Upper lobe of left lung (tissue), 4 donors: ENCODE measurements at regions not wholly inside any gene's neighbourhood (a gene's known extent, or its start where the extent isn't known, plus 50 kb on each side); places are given as distances from the start of the nearest gene placed in this dataset.

Source experiments
- EP300 ChIP-seq, 4 donors: sonication (generic); formaldehyde crosslinking; IDR thresholded peaks; one replicate each; pipeline ENCODE4 v1.5.1; 2017; ENCODE audit warnings: antibody characterized with exemption in 4 of 4, control low read depth in 2 of 4
- POLR2A ChIP-seq, 4 donors: fragments of 450-650 bp; IDR thresholded peaks; one replicate each; pipeline ENCODE4 v1.5.1; 2016 to 2017; ENCODE audit warnings: antibody characterized with exemption in 4 of 4, mild to moderate bottlenecking in 2 of 4
- POLR2AphosphoS5 ChIP-seq, 2 donors: sonication (generic); formaldehyde crosslinking; IDR thresholded peaks; one replicate each; pipeline ENCODE4 v1.5.1; 2017; ENCODE audit warnings: antibody characterized with exemption in 2 of 2
- TF ChIP-seq, protein P1 (sequence below), 6 experiments: fragments of 450-650 bp in 4 of 6; fragments of 200-600 bp in 2 of 6; sonication (generic) in 2 of 6; IDR thresholded peaks; one replicate each; pipeline ENCODE4 v1.5.1; 2016 to 2019; ENCODE audit warnings: antibody characterized with exemption in 6 of 6

GRCh38 chr1:112177314-112177713 is 187.8 kb upstream of the KCND3 start:
- TF ChIP-seq, protein P1, sequence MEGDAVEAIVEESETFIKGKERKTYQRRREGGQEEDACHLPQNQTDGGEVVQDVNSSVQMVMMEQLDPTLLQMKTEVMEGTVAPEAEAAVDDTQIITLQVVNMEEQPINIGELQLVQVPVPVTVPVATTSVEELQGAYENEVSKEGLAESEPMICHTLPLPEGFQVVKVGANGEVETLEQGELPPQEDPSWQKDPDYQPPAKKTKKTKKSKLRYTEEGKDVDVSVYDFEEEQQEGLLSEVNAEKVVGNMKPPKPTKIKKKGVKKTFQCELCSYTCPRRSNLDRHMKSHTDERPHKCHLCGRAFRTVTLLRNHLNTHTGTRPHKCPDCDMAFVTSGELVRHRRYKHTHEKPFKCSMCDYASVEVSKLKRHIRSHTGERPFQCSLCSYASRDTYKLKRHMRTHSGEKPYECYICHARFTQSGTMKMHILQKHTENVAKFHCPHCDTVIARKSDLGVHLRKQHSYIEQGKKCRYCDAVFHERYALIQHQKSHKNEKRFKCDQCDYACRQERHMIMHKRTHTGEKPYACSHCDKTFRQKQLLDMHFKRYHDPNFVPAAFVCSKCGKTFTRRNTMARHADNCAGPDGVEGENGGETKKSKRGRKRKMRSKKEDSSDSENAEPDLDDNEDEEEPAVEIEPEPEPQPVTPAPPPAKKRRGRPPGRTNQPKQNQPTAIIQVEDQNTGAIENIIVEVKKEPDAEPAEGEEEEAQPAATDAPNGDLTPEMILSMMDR (IDR thresholded peaks at IDR 0.05), result no peak
- TF ChIP-seq EP300 (IDR thresholded peaks at IDR 0.05) (no peak), POLR2A (IDR thresholded peaks at IDR 0.05) (no peak), POLR2AphosphoS5 (IDR thresholded peaks at IDR 0.05) (no peak)
